OCI-LY3 (cell line): ENCODE measurements at regions not wholly inside any gene's neighbourhood (a gene's known extent, or its start where the extent isn't known, plus 50 kb on each side); places are given as distances from the start of the nearest gene placed in this dataset.

Source experiments
- H2AFZ ChIP-seq: fragments of 200-600, 300-600 bp; shearing (Covaris generic); 2 replicates; pipeline ENCODE4 v1.6.0; 2014; ENCODE audit warnings: antibody characterized with exemption, low read depth, low read length
- H3K27ac ChIP-seq: fragments of 200-600, 300-600 bp; sonication (generic); 2 replicates; pipeline ENCODE4 v1.5.1; 2014; ENCODE audit warnings: mild to moderate bottlenecking, low read length, moderate library complexity, mixed read lengths
- H3K27me3 ChIP-seq: fragments of 200-600, 300-600 bp; sonication (generic); 2 replicates; pipeline ENCODE4 v1.6.1; 2014; ENCODE audit warnings: low read depth, low read length, mixed read lengths
- H3K36me3 ChIP-seq: fragments of 200-600, 300-600 bp; sonication (generic); replicated peaks from 2 replicates; pipeline ENCODE3; 2014; ENCODE audit warnings: low read depth, low read length, mixed read lengths
- H3K4me1 ChIP-seq: fragments of 300-600, 200-600 bp; sonication (generic); 2 replicates; pipeline ENCODE4 v1.6.1; 2014; ENCODE audit warnings: low read length, mixed read lengths
- H3K4me2 ChIP-seq: fragments of 200-600, 300-600 bp; sonication (generic); 2 replicates; pipeline ENCODE4 v1.6.1; 2014; ENCODE audit warnings: low read length, mixed read lengths
- H3K4me3 ChIP-seq: fragments of 300-600, 200-600 bp; sonication (generic); 2 replicates; pipeline ENCODE4 v1.5.1; 2014; ENCODE audit warnings: antibody characterized with exemption, mild to moderate bottlenecking, low read length, moderate library complexity
- H3K79me2 ChIP-seq: fragments of 300-600, 200-600 bp; shearing (Covaris generic); 2 replicates; pipeline ENCODE4 v1.6.1; 2014; ENCODE audit warnings: mild to moderate bottlenecking, low read length, mixed read lengths
- H3K9ac ChIP-seq: fragments of 300-600, 200-600 bp; shearing (Covaris generic); 2 replicates; pipeline ENCODE4 v1.6.0; 2014; ENCODE audit warnings: mild to moderate bottlenecking, low read length, moderate library complexity
- H3K9me3 ChIP-seq: fragments of 200-600, 300-600 bp; shearing (Covaris generic); 2 replicates; pipeline ENCODE4 v1.6.1; 2014; ENCODE audit warnings: low read length, mixed read lengths; ENCODE audit not compliant: insufficient read depth
- H4K20me1 ChIP-seq: fragments of 200-600, 300-600 bp; sonication (generic); 2 replicates; pipeline ENCODE4 v1.6.1; 2016; ENCODE audit warnings: low read length, mixed read lengths; ENCODE audit not compliant: insufficient read depth
- EZH2phosphoT487 ChIP-seq: fragments of 200-600 bp; shearing (Covaris generic); IDR thresholded peaks from 2 replicates; pipeline ENCODE4 v1.6.1; 2018; ENCODE audit warnings: antibody characterized with exemption, mixed run types, low read depth
- TF ChIP-seq, protein P1 (sequence below): fragments of 200-600, 300-600 bp; sonication (generic); IDR thresholded peaks from 2 replicates; pipeline ENCODE4 v1.5.1; 2014; ENCODE audit warnings: antibody characterized with exemption, low read length, low read depth

- H2AFZ ChIP-seq, result no peak overlapping the region
- H3K79me2 ChIP-seq, result no peaks in the 10 kb centered on the region
- TF ChIP-seq, protein P1, sequence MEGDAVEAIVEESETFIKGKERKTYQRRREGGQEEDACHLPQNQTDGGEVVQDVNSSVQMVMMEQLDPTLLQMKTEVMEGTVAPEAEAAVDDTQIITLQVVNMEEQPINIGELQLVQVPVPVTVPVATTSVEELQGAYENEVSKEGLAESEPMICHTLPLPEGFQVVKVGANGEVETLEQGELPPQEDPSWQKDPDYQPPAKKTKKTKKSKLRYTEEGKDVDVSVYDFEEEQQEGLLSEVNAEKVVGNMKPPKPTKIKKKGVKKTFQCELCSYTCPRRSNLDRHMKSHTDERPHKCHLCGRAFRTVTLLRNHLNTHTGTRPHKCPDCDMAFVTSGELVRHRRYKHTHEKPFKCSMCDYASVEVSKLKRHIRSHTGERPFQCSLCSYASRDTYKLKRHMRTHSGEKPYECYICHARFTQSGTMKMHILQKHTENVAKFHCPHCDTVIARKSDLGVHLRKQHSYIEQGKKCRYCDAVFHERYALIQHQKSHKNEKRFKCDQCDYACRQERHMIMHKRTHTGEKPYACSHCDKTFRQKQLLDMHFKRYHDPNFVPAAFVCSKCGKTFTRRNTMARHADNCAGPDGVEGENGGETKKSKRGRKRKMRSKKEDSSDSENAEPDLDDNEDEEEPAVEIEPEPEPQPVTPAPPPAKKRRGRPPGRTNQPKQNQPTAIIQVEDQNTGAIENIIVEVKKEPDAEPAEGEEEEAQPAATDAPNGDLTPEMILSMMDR, result no peak
- no peak for TF ChIP-seq EZH2phosphoT487
- H3K9ac ChIP-seq, result no peak overlapping the region
- H3K4me3 ChIP-seq, result no peak overlapping the region
- no peak overlapping the region for H3K4me2 ChIP-seq
- H3K9me3 ChIP-seq, result no peaks in the 10 kb centered on the region
- no peaks in the 10 kb centered on the region for H3K27me3 ChIP-seq
- no peaks in the 10 kb centered on the region for H3K4me1 ChIP-seq
- no peaks in the 10 kb centered on the region for H4K20me1 ChIP-seq
- H3K36me3 ChIP-seq, result no peaks in the 10 kb centered on the region
- no peak overlapping the region for H3K27ac ChIP-seq
Measured at GRCh38 chr1:2942410-2942809, 78.9 kb upstream of the ACTRT2 start.

DNA sequence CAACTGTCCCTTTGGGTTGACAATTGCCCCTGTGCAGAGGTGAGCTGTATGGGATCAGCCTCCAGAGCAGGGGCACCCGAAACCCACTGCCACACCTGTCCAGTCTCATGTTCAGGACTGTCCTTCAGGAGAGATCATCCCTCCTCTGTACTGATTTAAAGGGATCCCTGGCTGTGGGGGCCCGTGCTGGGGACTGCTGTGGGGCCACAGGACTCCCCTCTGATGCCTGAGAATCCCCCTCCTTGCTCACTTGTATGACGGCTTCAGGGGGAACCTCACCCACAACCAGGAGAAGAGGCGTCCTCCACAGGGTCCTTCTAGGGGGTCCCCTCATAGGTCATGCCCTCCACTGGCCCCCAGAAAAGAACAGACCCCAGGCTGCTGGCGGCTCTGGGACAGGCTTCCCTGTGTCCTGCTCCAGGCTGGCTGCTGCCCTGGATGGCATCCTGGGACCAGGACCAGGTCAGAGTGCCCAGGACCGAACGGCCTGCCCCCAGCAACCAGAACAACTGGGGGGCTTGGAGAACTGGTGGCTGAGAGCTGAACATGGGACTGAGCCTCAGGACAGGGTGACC is 77.5 kb upstream of the ACTRT2 start:
- Histone ChIP-seq H3K27ac (no peak overlapping the region), H3K36me3 (no peaks in the 10 kb centered on the region), H3K79me2 (no peaks in the 10 kb centered on the region), H4K20me1 (no peaks in the 10 kb centered on the region), H3K9me3 (no peaks in the 10 kb centered on the region), H3K9ac (no peak overlapping the region), H3K27me3 (no peaks in the 10 kb centered on the region), H3K4me2 (no peak overlapping the region), H2AFZ (no peak overlapping the region), H3K4me3 (no peak overlapping the region), H3K4me1 (no peaks in the 10 kb centered on the region)
- no peak for TF ChIP-seq EZH2phosphoT487
- TF ChIP-seq, protein P1, result no peak

DNA sequence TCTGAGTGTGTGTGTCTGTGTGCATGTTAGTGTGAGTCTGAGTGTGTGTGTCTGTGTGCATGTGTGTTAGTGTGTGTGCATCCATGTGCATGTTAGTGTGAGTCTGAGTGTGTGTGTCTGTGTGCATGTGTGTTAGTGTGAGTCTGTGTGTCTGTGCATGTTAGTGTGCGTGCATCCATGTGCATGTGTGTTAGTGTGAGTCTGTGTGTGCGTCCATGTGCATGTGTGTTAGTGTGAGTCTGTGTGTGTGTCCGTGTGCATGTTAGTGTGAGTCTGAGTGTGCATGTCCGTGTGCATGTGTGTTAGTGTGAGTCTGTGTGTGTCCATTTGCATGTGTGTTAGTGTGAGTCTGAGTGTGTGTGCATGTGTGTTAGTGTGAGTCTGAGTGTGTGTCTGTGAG is 76.6 kb upstream of the ACTRT2 start:
- no peaks in the 10 kb centered on the region for H3K36me3 ChIP-seq
- TF ChIP-seq, protein P1, result no peak
- no peak for TF ChIP-seq EZH2phosphoT487
- H3K4me1 ChIP-seq, result no peaks in the 10 kb centered on the region
- no peaks in the 10 kb centered on the region for H3K9me3 ChIP-seq
- no peak overlapping the region for H3K4me3 ChIP-seq
- no peak overlapping the region for H2AFZ ChIP-seq
- H3K27ac ChIP-seq, result no peak overlapping the region
- no peak overlapping the region for H3K9ac ChIP-seq
- H3K79me2 ChIP-seq, result no peaks in the 10 kb centered on the region
- no peaks in the 10 kb centered on the region for H3K27me3 ChIP-seq
- no peaks in the 10 kb centered on the region for H4K20me1 ChIP-seq
- H3K4me2 ChIP-seq, result no peak overlapping the region

DNA sequence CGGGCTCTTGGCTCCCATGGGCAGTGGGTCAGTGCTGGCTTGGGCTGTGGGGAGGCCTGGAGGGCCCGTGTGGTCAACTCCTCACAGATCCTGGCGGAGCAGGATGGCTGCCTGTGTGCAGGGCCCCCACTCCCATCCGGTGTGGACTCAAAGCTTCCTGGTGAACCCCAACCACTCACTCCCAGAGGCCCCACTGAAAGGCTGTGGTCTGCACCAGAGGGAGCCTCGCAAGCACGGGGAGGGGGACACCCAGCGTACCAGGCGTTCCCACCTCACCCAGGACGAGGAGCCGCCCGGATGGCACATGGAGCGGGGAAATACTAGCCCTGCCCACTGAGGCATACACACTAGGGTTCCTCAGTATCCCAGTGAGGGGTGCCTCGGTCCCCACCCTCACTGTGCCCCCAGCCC is 75.4 kb upstream of the ACTRT2 start:
- no peaks in the 10 kb centered on the region for H3K9me3 ChIP-seq
- no peaks in the 10 kb centered on the region for H3K4me1 ChIP-seq
- H3K4me3 ChIP-seq, result no peak overlapping the region
- H3K27me3 ChIP-seq, result no peaks in the 10 kb centered on the region
- H3K27ac ChIP-seq, result no peak overlapping the region
- no peak overlapping the region for H3K9ac ChIP-seq
- H3K79me2 ChIP-seq, result no peaks in the 10 kb centered on the region
- H3K4me2 ChIP-seq, result no peak overlapping the region
- no peaks in the 10 kb centered on the region for H4K20me1 ChIP-seq
- TF ChIP-seq, protein P1, result no peak
- no peak for TF ChIP-seq EZH2phosphoT487
- H2AFZ ChIP-seq, result no peak overlapping the region
- no peaks in the 10 kb centered on the region for H3K36me3 ChIP-seq
